Colonic mucosa (tissue), 4 donors: ENCODE measurements at regions not wholly inside any gene's neighbourhood (a gene's known extent, or its start where the extent isn't known, plus 50 kb on each side); places are given as distances from the start of the nearest gene placed in this dataset.

ENCODE experiments used
- DNase-seq: peaks from one replicate; pipeline ENCODE4 v3.0.0-alpha.2; 2020
- H3K27ac ChIP-seq: fragments of 200-600 bp; one replicate; pipeline ENCODE4 v1.8.0; 2021
- H3K27me3 ChIP-seq: fragments of 200-600 bp; one replicate; pipeline ENCODE4 v1.8.0; 2021
- H3K36me3 ChIP-seq: fragments of 200-600 bp; one replicate; pipeline ENCODE4 v1.8.0; 2021
- H3K4me1 ChIP-seq: fragments of 200-600 bp; one replicate; pipeline ENCODE4 v1.8.0; 2021; ENCODE audit warnings: mild to moderate bottlenecking
- H3K4me3 ChIP-seq: fragments of 200-600 bp; one replicate; pipeline ENCODE4 v1.8.0; 2021
- H3K9ac ChIP-seq, 2 donors: one replicate each; pipeline ENCODE4 v1.7.0; 2013; ENCODE audit warnings: control low read depth in 2 of 2, low read depth in 2 of 2, low read length in 2 of 2
- H3K9me3 ChIP-seq: fragments of 200-600 bp; one replicate; pipeline ENCODE4 v1.8.0; 2021
- intact Hi-C: fragments of 100-400 bp; cut with DNase I; formaldehyde crosslinking; loops from one replicate; pipeline ENCODE4 v1.14.1; 2022
- TF ChIP-seq, protein P1 (sequence below): fragments of 200-600 bp; IDR thresholded peaks from one replicate; pipeline ENCODE4 v1.8.0; 2022; ENCODE audit warnings: antibody characterized with exemption, mild to moderate bottlenecking
- donor health status: healthy.
- donor health status: DM: no; HTN: no; CAD: no.
- donor health status: DM: no; HTN: no; CAD: no.

- intact Hi-C loops = no loop called here
- Histone ChIP-seq H3K27ac (no peak overlapping the region), H3K27me3 (no peaks in the 10 kb centered on the region), H3K4me3 (no peak overlapping the region), H3K36me3 (no peaks in the 10 kb centered on the region), H3K9me3 (no peaks in the 10 kb centered on the region), H3K9ac (no peak overlapping the region), H3K4me1 (no peaks in the 10 kb centered on the region)
- TF ChIP-seq, protein P1, sequence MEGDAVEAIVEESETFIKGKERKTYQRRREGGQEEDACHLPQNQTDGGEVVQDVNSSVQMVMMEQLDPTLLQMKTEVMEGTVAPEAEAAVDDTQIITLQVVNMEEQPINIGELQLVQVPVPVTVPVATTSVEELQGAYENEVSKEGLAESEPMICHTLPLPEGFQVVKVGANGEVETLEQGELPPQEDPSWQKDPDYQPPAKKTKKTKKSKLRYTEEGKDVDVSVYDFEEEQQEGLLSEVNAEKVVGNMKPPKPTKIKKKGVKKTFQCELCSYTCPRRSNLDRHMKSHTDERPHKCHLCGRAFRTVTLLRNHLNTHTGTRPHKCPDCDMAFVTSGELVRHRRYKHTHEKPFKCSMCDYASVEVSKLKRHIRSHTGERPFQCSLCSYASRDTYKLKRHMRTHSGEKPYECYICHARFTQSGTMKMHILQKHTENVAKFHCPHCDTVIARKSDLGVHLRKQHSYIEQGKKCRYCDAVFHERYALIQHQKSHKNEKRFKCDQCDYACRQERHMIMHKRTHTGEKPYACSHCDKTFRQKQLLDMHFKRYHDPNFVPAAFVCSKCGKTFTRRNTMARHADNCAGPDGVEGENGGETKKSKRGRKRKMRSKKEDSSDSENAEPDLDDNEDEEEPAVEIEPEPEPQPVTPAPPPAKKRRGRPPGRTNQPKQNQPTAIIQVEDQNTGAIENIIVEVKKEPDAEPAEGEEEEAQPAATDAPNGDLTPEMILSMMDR = no peak
- no peak for DNase-seq
These were observed 334.1 kb upstream of the FAM98A start for GRCh38 chr2:33933203-33933602.

DNA sequence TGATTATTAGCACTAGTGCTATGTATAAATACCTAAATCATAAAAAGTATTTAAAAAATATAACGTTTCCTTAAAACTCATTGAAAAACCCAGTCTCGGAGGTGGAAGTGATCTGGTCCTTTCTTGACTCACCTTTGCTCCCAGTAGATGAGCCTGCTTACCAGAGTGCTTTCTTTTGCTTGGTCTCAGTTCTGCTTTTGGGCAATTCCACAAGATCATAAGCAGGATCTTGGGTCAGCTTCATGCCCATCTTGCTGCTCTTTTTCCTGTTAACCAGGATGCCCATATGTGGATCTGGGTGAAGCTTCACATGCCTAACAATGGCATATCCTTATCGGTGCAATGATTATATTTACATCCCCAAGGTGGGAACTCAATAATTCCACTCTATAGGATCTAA is 332.1 kb upstream of the FAM98A start:
- Histone ChIP-seq H3K36me3 (no peaks in the 10 kb centered on the region), H3K27ac (no peak overlapping the region), H3K4me1 (no peaks in the 10 kb centered on the region), H3K9ac (no peak overlapping the region), H3K4me3 (no peak overlapping the region), H3K27me3 (no peaks in the 10 kb centered on the region), H3K9me3 (no peaks in the 10 kb centered on the region)
- intact Hi-C loops = no loop called here
- no peak for DNase-seq
- TF ChIP-seq, protein P1 = no peak

- H3K9ac ChIP-seq = no peak overlapping the region
- intact Hi-C loops = no loop called here
- no peaks in the 10 kb centered on the region for H3K9me3 ChIP-seq
- no peak for DNase-seq
- no peaks in the 10 kb centered on the region for H3K36me3 ChIP-seq
- H3K27ac ChIP-seq = no peak overlapping the region
- H3K4me1 ChIP-seq = no peaks in the 10 kb centered on the region
- TF ChIP-seq, protein P1 = no peak
- H3K4me3 ChIP-seq = no peak overlapping the region
- H3K27me3 ChIP-seq = no peaks in the 10 kb centered on the region
These were observed 330.4 kb upstream of the FAM98A start for GRCh38 chr2:33929467-33929866.

DNA sequence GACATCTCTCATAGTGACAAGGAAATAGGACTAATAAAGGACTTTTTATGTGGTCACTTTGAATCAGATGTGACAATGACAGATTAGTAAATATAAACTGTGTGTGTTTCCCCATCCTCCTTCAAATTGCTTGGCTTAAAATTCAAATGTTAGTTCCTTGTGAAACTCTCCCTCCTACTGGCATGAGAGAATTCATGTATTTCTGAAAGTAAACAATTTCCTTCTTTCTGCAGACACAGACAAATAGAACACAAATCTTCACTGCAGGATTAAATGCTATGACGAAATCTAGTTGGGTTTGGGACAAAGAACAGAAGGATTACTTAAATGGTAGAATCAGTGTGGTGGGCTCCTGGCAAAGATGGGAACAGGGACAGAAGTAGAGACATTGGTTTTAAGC is 328.7 kb upstream of the FAM98A start:
- no peak overlapping the region for H3K4me3 ChIP-seq
- H3K4me1 ChIP-seq = no peaks in the 10 kb centered on the region
- H3K9ac ChIP-seq = no peak overlapping the region
- H3K9me3 ChIP-seq = no peaks in the 10 kb centered on the region
- H3K27me3 ChIP-seq = no peaks in the 10 kb centered on the region
- H3K36me3 ChIP-seq = no peaks in the 10 kb centered on the region
- TF ChIP-seq, protein P1 = no peak
- DNase-seq = no peak
- no peak overlapping the region for H3K27ac ChIP-seq
- intact Hi-C loops = no loop called here

- Histone ChIP-seq H3K9me3 (no peaks in the 10 kb centered on the region), H3K36me3 (no peaks in the 10 kb centered on the region), H3K9ac (no peak overlapping the region), H3K27ac (no peak overlapping the region), H3K4me1 (no peaks in the 10 kb centered on the region), H3K4me3 (no peak overlapping the region), H3K27me3 (no peaks in the 10 kb centered on the region)
- no peak for DNase-seq
- intact Hi-C loops = no loop called here
- TF ChIP-seq, protein P1 = no peak
These were observed 326.2 kb upstream of the FAM98A start for GRCh38 chr2:33925311-33925710.
